ENCODE measurements at regions not wholly inside any gene's neighbourhood (a gene's known extent, or its start where the extent isn't known, plus 50 kb on each side); places are given as distances from the start of the nearest gene placed in this dataset.

DNA sequence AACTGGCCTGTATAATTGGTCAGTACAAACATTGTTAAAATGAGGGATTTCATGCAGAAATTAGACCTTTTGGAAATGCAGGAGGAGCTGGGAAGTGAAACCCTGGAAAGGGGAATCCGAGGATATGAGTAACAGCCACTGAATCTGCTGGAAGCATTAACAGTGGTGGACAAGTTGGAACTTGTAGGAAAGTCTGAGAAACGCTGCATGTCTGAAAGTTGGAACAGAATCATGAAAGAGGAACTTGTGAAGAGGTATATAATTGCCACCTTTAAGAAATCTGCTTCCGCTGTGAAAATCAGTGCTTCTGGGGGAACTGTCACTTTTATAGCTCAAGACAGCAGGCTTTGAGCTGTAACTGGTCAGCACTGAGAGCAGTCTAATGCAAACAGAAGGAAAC, 716.5 kb upstream of the PRR20A start:
- no peaks in the 10 kb centered on the region for H3K4me1 ChIP-seq
- TF ChIP-seq, protein P1, sequence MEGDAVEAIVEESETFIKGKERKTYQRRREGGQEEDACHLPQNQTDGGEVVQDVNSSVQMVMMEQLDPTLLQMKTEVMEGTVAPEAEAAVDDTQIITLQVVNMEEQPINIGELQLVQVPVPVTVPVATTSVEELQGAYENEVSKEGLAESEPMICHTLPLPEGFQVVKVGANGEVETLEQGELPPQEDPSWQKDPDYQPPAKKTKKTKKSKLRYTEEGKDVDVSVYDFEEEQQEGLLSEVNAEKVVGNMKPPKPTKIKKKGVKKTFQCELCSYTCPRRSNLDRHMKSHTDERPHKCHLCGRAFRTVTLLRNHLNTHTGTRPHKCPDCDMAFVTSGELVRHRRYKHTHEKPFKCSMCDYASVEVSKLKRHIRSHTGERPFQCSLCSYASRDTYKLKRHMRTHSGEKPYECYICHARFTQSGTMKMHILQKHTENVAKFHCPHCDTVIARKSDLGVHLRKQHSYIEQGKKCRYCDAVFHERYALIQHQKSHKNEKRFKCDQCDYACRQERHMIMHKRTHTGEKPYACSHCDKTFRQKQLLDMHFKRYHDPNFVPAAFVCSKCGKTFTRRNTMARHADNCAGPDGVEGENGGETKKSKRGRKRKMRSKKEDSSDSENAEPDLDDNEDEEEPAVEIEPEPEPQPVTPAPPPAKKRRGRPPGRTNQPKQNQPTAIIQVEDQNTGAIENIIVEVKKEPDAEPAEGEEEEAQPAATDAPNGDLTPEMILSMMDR (IDR thresholded peaks at IDR 0.05 in 8 of 11, conservative IDR thresholded peaks at IDR 0.05 in 3 of 11) = no peak
- no peak for TF ChIP-seq POLR2A (IDR thresholded peaks at IDR 0.05)
- no peak for TF ChIP-seq POLR2AphosphoS5 (IDR thresholded peaks at IDR 0.05)
- no peak overlapping the region for H3K4me3 ChIP-seq
- no peaks in the 10 kb centered on the region for H3K36me3 ChIP-seq
- intact Hi-C loops (cut with DNase I; ENCODE audit: low total_unique reads) = no loop called here
- WGBS, 5 donors = 52 to 72% (median 67%) methylated on average over 3 of the region's 3 CpGs
- H3K27me3 ChIP-seq (replicated peaks in 1 of 7) = no peaks in the 10 kb centered on the region
- DNase-seq = no peak
- no peak overlapping the region for H3K27ac ChIP-seq
- peaks cover 0 to 15% (median 1%) of the 10 kb centered on the region in 8 donors for H3K9me3 ChIP-seq

- Histone ChIP-seq H3K27me3 (replicated peaks in 1 of 7) (no peaks in the 10 kb centered on the region), H3K36me3 (no peaks in the 10 kb centered on the region)
- intact Hi-C loops (cut with DNase I; ENCODE audit: low total_unique reads) = no loop called here
Measured at GRCh38 chr13:56457535-56458190, 683.1 kb upstream of the PRR20A start.

DNA sequence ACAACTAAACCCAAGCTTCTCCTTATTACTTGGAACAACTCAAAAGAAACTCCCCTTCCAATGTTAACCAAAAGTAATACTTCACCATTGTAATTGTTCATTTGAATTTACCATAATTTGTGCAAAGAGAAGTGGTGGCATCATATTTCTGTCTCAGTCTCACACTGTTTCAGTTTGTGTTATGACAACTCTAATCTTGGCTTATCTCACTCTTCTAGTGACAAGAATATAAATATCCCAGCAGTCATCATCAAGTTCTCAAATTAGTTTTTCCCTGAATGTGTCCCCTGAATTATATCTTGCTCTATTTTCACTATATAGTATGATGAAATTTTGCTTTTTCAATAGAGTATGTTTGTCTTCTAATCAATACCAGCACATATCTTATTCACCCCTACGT, 681.4 kb upstream of the PRR20A start:
- TF ChIP-seq POLR2A (IDR thresholded peaks at IDR 0.05) (no peak), POLR2AphosphoS5 (IDR thresholded peaks at IDR 0.05) (no peak)
- TF ChIP-seq, protein P1 (IDR thresholded peaks at IDR 0.05 in 8 of 11, conservative IDR thresholded peaks at IDR 0.05 in 3 of 11) = no peak
- no peaks in the 10 kb centered on the region for H3K27me3 ChIP-seq (replicated peaks in 1 of 7)
- H3K9me3 ChIP-seq = peaks cover 0 to 33% (median 10%) of the 10 kb centered on the region in 8 donors
- H3K4me1 ChIP-seq = no peaks in the 10 kb centered on the region
- no peak overlapping the region for H3K4me3 ChIP-seq
- 68 to 90% (median 76%) methylated on average over 1 of the region's 1 CpG for WGBS, 5 donors
- no peak for DNase-seq
- H3K27ac ChIP-seq = no peak overlapping the region
- intact Hi-C loops (cut with DNase I; ENCODE audit: low total_unique reads) = no loop called here
- no peaks in the 10 kb centered on the region for H3K36me3 ChIP-seq

More at GRCh38 chr13:56457535-56458190, 683.1 kb upstream of the PRR20A start:
- peaks cover 0 to 42% (median 14%) of the 10 kb centered on the region in 8 donors for H3K9me3 ChIP-seq
- TF ChIP-seq, protein P1 (IDR thresholded peaks at IDR 0.05 in 8 of 11, conservative IDR thresholded peaks at IDR 0.05 in 3 of 11) = no peak
- TF ChIP-seq POLR2A (IDR thresholded peaks at IDR 0.05) (no peak), POLR2AphosphoS5 (IDR thresholded peaks at IDR 0.05) (no peak)
- no peaks in the 10 kb centered on the region for H3K4me1 ChIP-seq
- WGBS, 5 donors = 65 to 78% (median 73%) methylated on average over 7 of the region's 7 CpGs
- no peak overlapping the region for H3K27ac ChIP-seq
- no peak overlapping the region for H3K4me3 ChIP-seq
- no peak for DNase-seq

DNA sequence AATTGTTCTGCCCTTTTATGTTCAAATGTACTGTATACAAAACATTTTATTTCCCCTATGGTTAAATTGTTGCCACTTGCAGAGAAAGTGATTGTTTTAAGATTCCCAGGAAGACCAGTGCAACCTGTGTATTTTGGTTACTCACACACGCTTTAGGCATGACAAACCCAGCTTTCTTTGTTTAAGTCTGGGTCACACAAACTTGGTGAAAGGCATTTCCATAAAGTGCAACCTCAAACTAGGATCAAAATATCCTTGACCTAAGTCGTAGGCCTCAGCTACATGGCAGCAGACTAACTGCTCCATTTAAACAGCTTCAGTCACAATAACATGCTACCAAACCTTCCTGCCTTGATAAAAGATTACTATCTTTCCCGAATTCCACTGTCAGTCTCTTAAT, 639.0 kb upstream of the PRR20A start:
- 47 to 88% (median 54%) methylated on average over 3 of the region's 3 CpGs for WGBS, 5 donors
- no peaks in the 10 kb centered on the region for H3K27me3 ChIP-seq (replicated peaks in 1 of 7)
- intact Hi-C loops (cut with DNase I; ENCODE audit: low total_unique reads) = no loop called here
- no peak for DNase-seq
- H3K9me3 ChIP-seq = peaks cover 0 to 17% (median 0%) of the 10 kb centered on the region in 8 donors
- no peaks in the 10 kb centered on the region for H3K36me3 ChIP-seq
- TF ChIP-seq, protein P1 (IDR thresholded peaks at IDR 0.05 in 8 of 11, conservative IDR thresholded peaks at IDR 0.05 in 3 of 11) = no peak
- TF ChIP-seq POLR2AphosphoS5 (IDR thresholded peaks at IDR 0.05) (no peak), POLR2A (IDR thresholded peaks at IDR 0.05) (no peak)
- no peak overlapping the region for H3K27ac ChIP-seq
- no peak overlapping the region for H3K4me3 ChIP-seq
- H3K4me1 ChIP-seq = no peaks in the 10 kb centered on the region

Data from spleen (tissue), 11 donors.